HG02678 (cell line): ENCODE measurements at regions not wholly inside any gene's neighbourhood (a gene's known extent, or its start where the extent isn't known, plus 50 kb on each side); places are given as distances from the start of the nearest gene placed in this dataset.

Experiments used
- ATAC-seq: cut with Tn5 transposase; IDR thresholded peaks from one replicate; pipeline ENCODE4 v1.9.1; 2021; ENCODE audit warnings: mild to moderate bottlenecking, moderate library complexity; ENCODE audit not compliant: unreplicated experiment

DNA sequence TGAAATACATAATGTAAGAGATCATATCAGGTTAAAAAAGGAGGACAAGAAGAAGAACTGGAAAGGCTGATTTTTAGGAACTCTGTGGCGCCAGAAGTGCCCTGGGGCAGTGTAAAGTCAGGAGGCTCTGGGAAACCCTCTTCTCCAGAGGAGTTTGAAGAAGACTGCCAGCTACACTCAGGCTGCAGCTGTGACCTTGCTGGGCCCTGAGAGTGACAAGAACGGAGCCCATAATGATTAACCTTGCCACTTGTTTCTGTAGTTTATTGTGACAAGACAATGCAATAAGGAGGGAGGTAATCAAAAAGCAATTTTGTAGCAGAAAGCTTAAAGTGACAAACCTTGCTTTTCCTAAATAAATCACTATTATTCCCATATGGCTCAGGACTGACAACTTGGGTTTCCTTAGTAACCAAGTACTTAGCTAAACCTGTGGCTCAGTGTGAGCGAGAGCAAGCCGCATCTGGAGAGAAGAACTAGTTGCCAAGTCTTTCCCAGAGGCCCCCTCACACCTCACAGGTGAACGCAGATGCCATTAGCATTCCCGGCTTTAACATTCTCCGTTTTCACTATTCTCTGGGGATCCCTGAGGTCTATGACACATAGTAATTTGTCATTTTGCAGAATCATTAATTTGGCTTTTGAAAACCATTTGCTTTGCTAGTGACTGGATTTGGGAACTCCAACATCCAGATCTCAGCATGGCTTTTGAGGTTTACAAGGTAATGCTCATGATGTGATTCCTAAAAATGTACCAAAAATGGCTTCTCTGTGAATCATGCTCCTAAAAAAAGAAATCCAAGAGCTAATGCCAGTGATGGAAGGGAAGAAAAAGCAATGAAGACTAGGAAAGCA lies 115.9 kb downstream of the OMA1 start:
- ATAC-seq, result no peak

DNA sequence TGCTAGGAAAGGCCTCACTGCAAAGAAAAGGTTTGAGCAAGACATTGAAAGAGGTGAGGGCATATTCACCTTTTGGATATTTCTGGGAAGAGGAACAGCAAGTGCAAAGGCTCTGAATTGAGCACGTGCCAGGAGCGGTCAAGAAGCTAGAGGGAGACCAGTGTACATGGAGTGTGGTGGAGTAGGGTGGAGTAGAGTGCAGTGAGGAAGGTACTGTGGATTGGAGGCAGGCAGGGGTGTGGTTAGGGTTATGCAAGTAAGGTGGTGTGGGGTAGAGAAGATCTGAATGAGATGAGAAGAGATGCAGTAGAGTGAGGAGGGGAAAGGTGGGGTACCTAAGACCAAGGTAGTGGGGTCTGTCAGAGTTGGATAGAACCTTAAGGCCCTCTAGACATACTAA lies 119.6 kb downstream of the OMA1 start:
- no peak for ATAC-seq

DNA sequence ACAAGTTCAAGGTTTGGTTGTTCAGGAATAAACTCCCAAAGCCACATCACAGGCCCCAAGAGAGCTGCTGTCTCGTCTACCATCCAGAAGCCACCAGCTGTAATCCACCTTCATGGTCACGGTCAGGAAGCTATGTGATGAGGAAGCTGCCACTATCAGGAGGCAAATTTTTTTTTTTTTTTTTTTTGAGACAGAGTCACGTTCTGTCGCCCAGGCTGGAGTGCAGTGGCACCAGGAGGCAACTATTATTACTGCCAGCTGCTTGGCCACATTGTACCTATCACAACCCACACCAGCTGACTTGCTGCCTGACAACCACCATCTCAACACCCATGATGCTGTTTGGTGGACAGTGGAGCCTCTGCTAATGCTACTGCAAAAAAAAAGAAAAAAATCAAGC lies 124.1 kb downstream of the OMA1 start:
- no peak for ATAC-seq

DNA sequence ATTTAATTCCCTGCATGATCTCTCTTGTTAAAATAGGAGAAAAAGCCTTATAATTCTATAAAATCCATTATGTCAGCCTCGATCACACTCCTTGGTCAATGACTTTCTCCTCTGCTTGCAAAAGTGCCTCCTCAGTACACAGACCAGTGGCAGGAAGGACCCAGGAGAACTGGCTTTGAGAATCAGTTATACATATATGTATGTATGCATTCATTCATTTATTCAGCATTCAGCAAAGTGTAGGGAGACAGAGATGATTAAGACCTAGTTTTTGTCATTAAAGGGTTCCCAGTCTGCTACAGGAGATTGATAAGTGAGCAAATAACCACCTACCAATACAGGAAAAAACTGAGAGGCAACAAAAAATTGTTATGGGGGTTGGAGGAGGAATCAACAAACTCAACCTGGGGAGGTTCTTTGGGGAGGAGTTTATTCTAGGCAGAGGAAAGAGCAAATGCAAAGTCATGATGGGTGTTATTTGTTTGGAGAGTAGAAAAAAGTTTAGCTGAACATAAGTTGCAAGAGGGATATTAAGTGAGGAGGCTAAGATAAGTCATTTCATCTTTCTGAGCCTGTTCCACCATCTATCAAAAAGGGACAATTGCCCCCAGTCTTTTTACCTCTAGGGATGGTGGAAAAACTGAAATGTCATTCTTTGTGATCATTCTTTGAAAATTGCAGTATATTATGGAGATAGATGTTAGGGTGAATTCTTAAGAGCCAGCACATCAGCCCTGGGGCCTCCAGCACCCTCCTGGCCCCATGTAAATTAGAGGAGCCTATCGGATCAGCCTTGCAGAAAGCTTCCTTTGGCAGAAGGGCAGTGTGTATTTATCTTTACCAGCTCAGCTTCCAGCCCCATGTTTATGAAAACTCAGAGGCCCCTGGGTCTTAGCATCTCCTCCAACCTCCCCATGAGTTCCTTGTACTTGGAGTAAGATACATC lies 128.0 kb downstream of the OMA1 start:
- ATAC-seq, result no peak

DNA sequence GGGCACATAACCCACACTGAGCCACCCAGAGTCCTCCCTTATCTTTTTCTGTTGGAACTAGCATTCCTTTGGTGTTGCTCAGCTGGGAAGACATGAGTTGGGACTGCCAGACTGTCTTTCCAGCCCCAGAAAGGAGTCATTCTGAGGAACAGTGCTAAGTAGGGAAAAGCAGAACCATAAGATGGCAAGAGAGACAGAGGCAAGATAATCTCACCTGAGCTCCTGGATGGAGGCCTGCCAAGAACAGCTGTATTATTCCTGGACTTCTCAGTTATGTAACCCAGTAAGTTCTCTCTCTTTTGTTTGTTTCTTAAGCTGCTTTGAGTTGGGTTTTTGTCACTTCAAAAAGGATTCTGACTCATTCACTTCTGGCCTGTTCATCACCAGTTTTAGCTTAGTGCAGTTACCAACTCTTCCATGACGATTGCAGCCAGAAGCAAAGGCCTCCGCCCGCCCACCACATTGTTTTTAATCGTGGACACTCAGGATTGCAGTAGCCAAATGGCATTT lies 134.4 kb downstream of the OMA1 start:
- no peak for ATAC-seq

DNA sequence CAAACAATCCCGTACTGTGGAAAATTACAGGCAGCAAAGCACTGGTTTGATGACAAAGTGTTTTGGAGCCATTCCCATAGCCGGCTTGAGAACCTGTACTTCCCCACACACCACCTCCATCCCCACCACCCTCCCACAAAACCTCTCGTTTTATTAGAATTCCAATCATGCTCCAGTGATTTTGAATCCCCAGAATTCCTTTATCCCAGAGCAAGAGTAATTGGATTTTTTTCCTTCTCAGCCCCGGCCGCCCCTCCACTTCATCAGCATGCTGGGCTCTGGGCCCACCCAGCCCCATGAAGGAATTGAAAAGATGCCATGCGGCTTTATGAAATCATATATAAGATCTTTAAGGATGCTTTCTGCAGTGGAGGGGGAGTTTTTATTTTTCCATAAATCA lies 136.6 kb downstream of the OMA1 start:
- ATAC-seq, result no peak

DNA sequence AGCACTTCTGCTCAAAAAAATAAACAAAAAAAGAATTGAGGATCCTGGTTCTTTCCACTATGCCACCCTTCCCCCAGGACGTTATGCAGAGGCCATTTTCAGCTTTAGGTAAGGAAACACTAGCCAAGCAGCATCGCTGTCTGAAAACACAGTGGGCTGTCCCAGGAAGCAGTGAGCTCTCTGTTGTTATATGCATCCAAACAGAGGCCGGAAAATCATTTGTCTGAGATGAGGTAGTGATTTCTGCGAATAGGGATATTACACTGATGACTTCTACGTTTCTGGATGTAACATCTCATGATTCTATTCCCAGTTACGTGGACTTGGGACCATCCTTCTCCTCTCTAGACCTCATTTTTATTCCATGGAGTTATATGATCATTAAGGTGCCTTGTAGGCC lies 137.2 kb downstream of the OMA1 start:
- ATAC-seq, result no peak

DNA sequence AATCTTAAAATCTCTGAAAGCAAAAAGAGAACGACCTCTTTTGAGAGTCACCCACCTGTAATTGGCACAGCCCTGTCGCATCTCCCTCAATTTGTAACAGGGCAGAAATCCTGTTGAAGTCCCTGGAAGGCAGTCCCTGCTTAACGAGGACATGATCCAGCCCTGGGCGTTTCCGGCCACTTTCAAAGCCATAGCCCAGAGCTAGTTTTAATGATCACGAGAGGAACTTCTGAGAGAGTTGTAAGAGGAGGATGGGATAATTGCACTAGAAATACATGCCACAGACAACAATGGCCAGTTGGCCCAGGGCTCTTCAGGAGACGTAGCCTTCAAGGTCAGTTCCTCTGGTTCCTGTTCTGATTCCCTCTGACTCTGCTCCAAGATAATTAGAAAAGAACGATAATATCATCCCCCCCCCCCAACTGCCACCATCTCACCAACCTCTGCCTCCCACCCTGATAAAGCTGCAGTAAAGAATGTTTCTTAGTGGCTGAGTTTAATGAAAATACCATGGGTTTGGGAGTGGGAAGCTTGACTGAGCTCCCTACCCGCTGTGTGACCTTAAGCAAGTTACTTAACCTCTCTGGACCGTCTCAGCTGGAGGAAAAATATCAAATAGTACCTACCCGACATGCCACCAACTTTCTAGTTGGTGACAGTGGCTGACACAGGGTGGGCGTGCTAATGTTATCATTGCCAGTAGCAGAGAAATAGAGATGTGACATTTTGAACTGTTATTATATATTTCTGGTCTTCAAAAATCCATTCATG lies 140.0 kb downstream of the OMA1 start:
- no peak for ATAC-seq

DNA sequence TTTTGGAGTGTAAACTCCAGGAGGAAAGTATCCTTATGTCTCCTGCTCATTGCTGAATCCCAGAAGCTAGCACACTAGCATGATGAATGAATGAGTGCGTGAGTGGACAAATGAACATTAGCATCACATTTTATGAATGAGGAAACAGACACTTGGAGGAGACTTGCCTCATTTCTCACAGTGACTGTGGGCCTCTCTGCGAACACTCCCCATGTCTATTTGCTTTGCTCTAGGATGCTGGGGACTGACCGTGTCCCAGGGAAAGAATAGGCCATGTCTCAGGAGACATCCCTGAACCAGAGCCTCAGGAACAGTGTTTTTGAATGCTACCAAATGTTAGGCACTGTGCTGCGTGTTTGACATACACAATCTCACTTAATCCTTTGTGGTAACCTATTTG lies 140.9 kb downstream of the OMA1 start:
- ATAC-seq, result no peak

DNA sequence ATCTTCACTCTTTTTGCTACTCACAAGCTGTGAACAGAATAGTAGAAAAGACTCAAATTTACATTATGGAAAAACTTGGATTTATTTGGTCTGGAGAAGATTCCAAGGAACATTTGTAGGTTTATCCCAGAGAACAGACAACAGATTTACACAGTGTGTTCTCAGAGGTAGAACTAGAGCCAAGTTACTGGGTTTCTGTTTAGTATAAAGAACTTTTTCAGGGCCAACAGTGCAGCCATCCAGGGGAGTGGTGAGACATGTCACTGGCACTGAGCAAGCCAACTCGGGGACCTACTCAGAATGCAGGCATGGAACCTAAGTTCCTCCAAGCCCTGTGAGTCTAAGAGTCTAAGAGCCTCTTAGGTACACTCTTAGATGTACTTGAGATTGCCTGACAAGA lies 142.6 kb downstream of the OMA1 start:
- ATAC-seq, result no peak

DNA sequence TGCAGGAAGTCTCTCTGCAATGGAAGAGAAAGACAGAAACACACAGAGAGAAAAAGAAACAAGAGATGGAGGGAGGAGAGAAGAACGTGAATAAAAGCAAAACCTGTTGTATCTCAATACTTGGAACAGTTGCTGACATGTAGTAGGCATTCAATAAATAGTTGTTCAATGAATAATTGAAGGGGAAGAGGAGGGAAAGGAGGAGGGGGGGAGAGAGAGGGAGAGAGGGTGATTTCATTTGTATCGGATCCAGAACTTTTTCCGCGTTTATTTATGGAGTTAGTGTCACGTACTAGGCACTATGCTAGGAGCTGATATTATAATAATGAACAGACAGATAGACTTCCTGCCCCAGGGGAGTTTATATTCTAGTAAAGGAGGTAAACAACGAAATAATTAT lies 144.1 kb downstream of the OMA1 start:
- no peak for ATAC-seq

DNA sequence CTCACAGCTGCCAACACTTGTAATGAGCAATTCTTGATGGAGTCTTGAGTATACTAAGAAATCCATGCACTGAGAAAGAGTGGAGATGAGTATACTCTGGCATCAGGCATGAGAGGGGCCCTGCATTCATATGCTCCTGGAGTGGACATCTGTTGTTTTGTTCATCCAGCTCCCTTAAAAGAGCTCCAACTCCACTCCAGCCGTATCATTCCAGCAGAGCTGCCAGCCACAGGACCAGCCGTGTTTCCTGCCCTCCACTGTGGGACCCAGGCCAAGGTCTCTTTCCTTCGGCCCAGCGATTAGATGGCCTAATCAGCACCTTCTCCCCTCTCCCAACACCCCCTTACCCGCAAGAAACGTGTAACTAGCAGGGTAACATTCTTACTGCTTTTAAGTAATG lies 144.5 kb downstream of the OMA1 start:
- no peak for ATAC-seq

DNA sequence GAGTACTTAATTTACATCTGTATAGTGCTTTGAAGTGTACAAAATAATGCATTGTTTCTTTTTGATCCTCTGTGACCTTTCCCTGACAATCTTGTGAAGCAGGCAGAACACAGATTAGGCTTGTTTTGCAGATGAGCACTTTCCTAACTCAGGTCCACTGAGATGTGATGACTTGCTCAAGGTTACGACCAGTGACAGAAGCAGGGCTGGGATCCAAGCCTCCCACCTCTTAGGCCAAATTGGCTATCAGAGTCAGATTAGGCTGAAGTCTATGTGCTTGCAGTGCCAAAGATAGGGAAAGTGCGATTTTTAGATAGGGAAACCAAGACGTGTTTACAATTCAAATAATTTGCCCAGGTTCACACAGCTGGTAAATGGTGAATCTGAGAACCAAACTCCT lies 147.3 kb downstream of the OMA1 start:
- no peak for ATAC-seq

DNA sequence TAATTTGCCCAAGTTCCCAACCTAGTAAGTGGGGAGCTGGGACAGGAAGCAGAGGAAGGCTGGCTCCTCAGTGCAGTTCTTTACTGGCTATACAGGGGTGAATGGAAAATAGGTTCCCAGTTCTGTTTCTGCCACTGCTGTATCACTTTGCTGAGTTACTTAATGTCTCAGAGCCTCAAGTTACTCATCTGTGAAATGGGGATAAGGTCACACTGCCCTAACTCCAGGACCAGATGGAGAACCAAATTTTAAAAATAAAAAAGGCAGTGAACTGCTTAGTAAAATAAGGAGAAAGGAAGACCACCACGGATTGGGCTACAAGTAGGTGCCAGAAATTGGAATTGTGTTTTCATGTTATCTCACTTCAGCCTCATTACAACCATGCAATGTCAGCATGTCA lies 147.8 kb downstream of the OMA1 start:
- no peak for ATAC-seq

DNA sequence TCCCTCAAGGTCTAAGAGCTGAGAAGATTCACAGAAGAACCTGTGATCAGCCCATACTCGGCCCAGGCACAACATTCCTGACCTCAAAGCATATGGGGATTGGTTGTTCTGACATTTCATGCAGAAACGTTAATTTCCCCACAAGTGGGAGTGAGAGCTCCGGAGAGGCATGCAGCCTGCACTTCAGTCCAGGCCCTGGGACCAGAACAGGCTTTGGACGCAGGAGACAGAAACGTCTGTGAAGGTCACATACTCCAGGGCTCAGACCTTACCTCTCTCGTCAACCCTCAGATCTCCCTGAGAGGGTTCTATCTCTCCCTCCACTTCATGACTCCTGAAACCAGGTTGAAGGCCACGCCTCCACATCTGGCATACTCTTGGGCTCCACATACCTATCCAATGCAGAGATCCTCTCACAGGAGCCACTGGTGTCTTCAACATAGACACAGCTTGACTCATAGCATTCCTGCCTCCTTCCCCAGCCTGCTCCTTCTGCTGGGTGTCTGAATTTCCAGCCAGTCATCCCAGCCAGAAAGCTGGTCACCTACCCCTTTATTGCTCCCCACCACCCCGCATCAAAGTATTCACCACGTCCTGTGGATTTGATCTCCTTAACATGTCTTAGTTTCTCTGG lies 149.2 kb downstream of the OMA1 start:
- no peak for ATAC-seq

DNA sequence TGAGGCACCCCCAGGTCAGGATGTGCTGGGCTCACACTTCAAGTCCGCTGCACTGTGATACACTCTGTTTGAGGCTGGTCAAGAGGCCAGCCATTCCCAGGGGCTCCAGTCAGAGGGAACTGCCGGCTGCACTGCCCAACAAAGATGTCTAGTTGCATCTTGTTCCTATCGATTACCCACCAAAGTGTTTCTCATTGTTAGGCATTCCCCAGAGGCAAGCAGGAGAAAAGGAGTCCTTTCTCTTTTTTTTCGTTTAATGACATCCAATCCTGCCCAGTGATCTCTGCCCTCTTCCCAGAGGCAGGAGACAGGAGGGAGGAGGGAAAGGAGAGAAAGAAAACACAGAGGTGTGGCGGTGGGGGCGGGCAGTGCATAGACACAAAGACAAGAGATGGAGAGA lies 150.4 kb downstream of the OMA1 start:
- ATAC-seq, result no peak

DNA sequence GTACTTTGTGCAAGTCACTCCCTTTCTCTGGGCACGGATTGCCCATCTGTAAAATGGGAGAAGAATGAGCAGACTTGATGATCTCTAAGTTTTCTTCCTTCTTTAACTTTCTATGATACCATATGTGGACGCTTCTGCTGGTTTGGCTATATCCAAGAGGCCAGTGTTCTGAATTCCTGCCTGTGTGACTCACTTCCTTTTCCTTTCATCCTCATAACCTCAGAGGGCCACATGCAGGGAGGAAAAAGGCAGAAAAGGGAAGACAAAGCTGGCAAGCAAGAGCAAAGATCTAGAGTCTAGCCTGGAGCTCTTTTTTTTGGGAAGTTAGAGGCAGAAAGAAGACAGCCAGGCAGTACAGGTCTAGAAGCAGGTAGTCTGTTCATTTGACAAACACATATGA lies 151.2 kb downstream of the OMA1 start:
- ATAC-seq, result no peak

DNA sequence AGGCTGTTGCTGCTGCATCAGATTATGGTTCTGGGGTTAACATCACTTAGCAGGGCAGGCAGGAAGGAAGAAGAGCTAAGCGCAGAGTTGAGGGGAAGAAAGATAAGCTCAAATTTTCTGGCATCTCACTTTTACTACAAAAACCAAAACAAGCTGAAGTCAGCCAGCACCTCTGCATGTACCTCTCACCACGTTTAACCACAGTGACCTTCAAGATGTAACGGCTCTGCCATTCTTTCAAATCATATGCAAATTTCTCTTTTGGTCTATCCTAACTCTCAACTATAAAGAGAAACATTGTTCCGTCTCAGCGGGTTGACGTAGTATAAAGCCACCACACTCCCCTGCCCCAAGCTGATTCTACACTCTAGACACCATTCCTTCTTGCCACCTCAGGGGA lies 154.4 kb downstream of the OMA1 start:
- peak; percentile 57 for ATAC-seq

DNA sequence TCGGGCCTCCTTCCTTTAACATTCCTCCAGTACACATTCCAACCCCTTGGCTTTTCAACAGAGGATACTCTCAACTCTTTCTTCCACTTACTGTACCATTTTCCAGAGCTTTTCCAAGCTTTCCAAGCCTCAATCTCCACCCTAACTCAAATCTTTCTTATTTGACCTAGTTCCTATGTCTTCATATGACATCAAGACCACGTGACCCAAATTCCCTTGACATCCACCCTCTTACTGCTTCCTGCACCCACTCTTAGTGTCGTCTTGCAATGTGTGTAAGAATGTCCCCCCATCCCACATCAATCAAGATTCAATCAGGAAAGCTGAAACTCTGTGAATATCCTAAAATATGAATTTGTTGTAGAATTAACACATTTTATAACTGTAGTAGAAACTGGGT lies 155.0 kb downstream of the OMA1 start:
- ATAC-seq, result no peak

DNA sequence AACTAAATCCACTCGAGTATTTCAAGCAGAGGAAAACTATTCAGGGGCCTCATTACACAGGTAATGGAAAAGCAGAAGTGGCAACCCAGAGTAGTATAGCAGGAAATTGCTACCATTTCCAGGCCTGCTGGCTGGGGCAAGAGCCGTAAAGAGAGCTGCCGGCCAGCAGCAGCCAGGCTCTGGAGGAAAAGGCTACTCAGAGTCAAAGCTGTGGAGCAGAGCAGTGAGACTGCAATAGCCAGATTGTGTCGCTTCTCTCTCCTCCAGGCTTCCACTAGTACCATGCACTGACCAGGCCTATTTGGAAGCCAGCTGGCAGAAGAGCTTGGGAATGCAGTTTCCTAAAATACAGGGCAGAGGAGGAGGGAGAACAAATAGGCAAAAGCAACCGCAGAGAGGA lies 155.5 kb downstream of the OMA1 start:
- ATAC-seq, result no peak

DNA sequence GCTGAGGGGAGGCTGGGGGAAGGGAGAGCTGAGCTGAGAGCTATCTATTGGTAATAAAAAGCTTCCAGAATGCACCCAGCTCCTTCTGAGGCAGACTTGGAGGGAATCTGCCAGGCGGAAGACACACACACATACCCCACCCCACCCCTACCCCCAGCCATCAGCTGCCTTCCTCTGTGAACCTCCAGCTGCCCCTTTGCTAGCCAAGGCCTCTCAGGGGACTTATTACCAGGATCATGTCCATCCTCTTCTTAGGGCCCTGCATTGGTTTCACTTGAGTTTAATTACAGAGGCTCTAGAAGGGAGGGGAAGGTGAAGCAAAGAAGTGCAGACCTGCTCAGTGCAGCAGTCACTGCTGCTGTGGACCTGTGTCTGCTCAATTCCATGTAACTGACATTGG lies 156.4 kb downstream of the OMA1 start:
- no peak for ATAC-seq
